Liver (tissue), 8 donors: ENCODE measurements at regions not wholly inside any gene's neighbourhood (a gene's known extent, or its start where the extent isn't known, plus 50 kb on each side); places are given as distances from the start of the nearest gene placed in this dataset.

Experiments
- DNase-seq: peaks from one replicate; pipeline ENCODE4 v3.0.0-alpha.2; 2017; ENCODE audit warnings: low spot score
- H3K27ac ChIP-seq, 2 donors: one replicate each; pipeline ENCODE4 v1.7.0; 2013; ENCODE audit warnings: inconsistent platforms in 2 of 2, low read length in 2 of 2, control low read depth in 1 of 2, low read depth in 1 of 2, mild to moderate bottlenecking in 1 of 2
- H3K27me3 ChIP-seq, 4 donors: one replicate each; pipeline versions ENCODE4 v1.6.1 to v1.7.0; 2013; ENCODE audit warnings: low read length in 3 of 4, inconsistent platforms in 1 of 4, mild to moderate bottlenecking in 1 of 4, moderate library complexity in 1 of 4; ENCODE audit not compliant: control insufficient read depth in 4 of 4, insufficient read depth in 4 of 4
- H3K36me3 ChIP-seq, 4 donors: one replicate each; pipeline versions ENCODE4 v1.6.1 to v1.7.0; 2013; ENCODE audit warnings: low read length in 3 of 4, mild to moderate bottlenecking in 3 of 4, low read depth in 1 of 4, moderate library complexity in 1 of 4; ENCODE audit not compliant: control insufficient read depth in 4 of 4, insufficient read depth in 3 of 4
- H3K4me1 ChIP-seq, 4 donors: one replicate each; pipeline versions ENCODE4 v1.6.1 to v1.7.0; 2013; ENCODE audit warnings: low read length in 3 of 4, mild to moderate bottlenecking in 3 of 4, moderate library complexity in 1 of 4; ENCODE audit not compliant: control insufficient read depth in 4 of 4, insufficient read depth in 4 of 4
- H3K4me3 ChIP-seq, 3 donors: one replicate each; pipeline versions ENCODE4 v1.6.1 to v1.7.0; 2013; ENCODE audit warnings: low read length in 3 of 3, control low read depth in 1 of 3, low read depth in 1 of 3, mild to moderate bottlenecking in 1 of 3
- H3K9ac ChIP-seq, 2 donors: one replicate each; pipeline ENCODE4 v1.7.0; 2013; ENCODE audit warnings: low read length in 2 of 2, mild to moderate bottlenecking in 2 of 2, moderate library complexity in 2 of 2, control low read depth in 1 of 2, low read depth in 1 of 2
- H3K9me3 ChIP-seq, 4 donors: one replicate each; pipeline versions ENCODE4 v1.6.1 to v1.7.0; 2013; ENCODE audit warnings: low read length in 3 of 4; ENCODE audit not compliant: control insufficient read depth in 4 of 4
- ATF3 ChIP-seq: IDR thresholded peaks from 2 replicates; pipeline ENCODE4 v1.6.1; 2016; ENCODE audit warnings: antibody characterized with exemption
- CTCF ChIP-seq: fragments of 150-350 bp; IDR thresholded peaks from 2 replicates; pipeline ENCODE4 v1.5.1; 2017; ENCODE audit warnings: improper control_type of control experiment, low read depth, low read length; ENCODE audit not compliant: missing input control
- FOXA1 ChIP-seq: IDR thresholded peaks from 2 replicates; pipeline ENCODE4 v1.6.1; 2016; ENCODE audit warnings: antibody characterized with exemption
- FOXA2 ChIP-seq: IDR thresholded peaks from 2 replicates; pipeline ENCODE4 v1.6.1; 2016; ENCODE audit warnings: antibody characterized with exemption
- GABPA ChIP-seq, 2 donors: IDR thresholded peaks in 1 of 2; conservative IDR thresholded peaks in 1 of 2; 2 replicates each; pipeline ENCODE4 v1.6.1; 2016; ENCODE audit warnings: antibody characterized with exemption in 2 of 2, mild to moderate bottlenecking in 1 of 2, moderate library complexity in 1 of 2
- HNF4A ChIP-seq, 2 donors: conservative IDR thresholded peaks; 2 replicates each; pipeline ENCODE4 v1.6.1; 2016; ENCODE audit warnings: antibody characterized with exemption in 2 of 2, mild to moderate bottlenecking in 2 of 2
- HNF4G ChIP-seq: IDR thresholded peaks from 2 replicates; pipeline ENCODE4 v1.6.1; 2016; ENCODE audit warnings: antibody characterized with exemption
- JUND ChIP-seq, 2 donors: IDR thresholded peaks; 2 replicates each; pipeline ENCODE4 v1.6.1; 2016; ENCODE audit warnings: antibody characterized with exemption in 2 of 2
- MAX ChIP-seq: IDR thresholded peaks from 2 replicates; pipeline ENCODE4 v1.6.1; 2016; ENCODE audit warnings: antibody characterized with exemption
- NR2F2 ChIP-seq: IDR thresholded peaks from 2 replicates; pipeline ENCODE4 v1.6.1; 2016; ENCODE audit warnings: antibody characterized with exemption
- RAD21 ChIP-seq, 2 donors: IDR thresholded peaks; 2 replicates each; pipeline ENCODE4 v1.6.1; 2016; ENCODE audit warnings: antibody characterized with exemption in 2 of 2, mild to moderate bottlenecking in 2 of 2
- REST ChIP-seq: IDR thresholded peaks from 2 replicates; pipeline ENCODE4 v1.6.1; 2016; ENCODE audit warnings: antibody characterized with exemption, mild to moderate bottlenecking
- RXRA ChIP-seq, 2 donors: IDR thresholded peaks; 2 replicates each; pipeline ENCODE4 v1.6.1; 2017 to 2018; ENCODE audit warnings: antibody characterized with exemption in 2 of 2, mild to moderate bottlenecking in 1 of 2
- SP1 ChIP-seq: IDR thresholded peaks from 2 replicates; pipeline ENCODE4 v1.6.1; 2018; ENCODE audit warnings: antibody characterized with exemption, mild to moderate bottlenecking
- TAF1 ChIP-seq: conservative IDR thresholded peaks from 2 replicates; pipeline ENCODE4 v1.6.1; 2016; ENCODE audit warnings: antibody characterized with exemption, mild to moderate bottlenecking
- YY1 ChIP-seq: IDR thresholded peaks from 2 replicates; pipeline ENCODE4 v1.6.1; 2016; ENCODE audit warnings: antibody characterized with exemption, mild to moderate bottlenecking
- ZBTB33 ChIP-seq: IDR thresholded peaks from 2 replicates; pipeline ENCODE4 v1.6.1; 2016; ENCODE audit warnings: antibody characterized with exemption
- WGBS: extraction: QIAGEN DNeasy Blood & Tissue Kit; methylation state at CpG from one replicate; pipeline ENCODE4 v1.1.7; 2013; 5-methylcytosine and 5-hydroxymethylcytosine counted together
- donor health status: healthy.
- donor health status: healthy.
- donor health status: healthy.
- donor health status: healthy.
- donor health status: healthy.

- peaks cover 0 to 4% (median 0%) of the 10 kb centered on the region in 4 donors for H3K9me3 ChIP-seq
- H3K27me3 ChIP-seq = no peaks in the 10 kb centered on the region
- WGBS = 96% methylated on average over 1 of the region's 1 CpG
- no peak for DNase-seq
- no peak overlapping the region for H3K27ac ChIP-seq
- H3K4me3 ChIP-seq = no peak overlapping the region
- no peaks in the 10 kb centered on the region for H3K36me3 ChIP-seq
- H3K9ac ChIP-seq = no peak overlapping the region
- H3K4me1 ChIP-seq = no peaks in the 10 kb centered on the region
- TF ChIP-seq GABPA (IDR thresholded peaks at IDR 0.05 in 1 of 2, conservative IDR thresholded peaks at IDR 0.05 in 1 of 2) (no peak), YY1 (no peak), ZBTB33 (no peak), RAD21 (IDR thresholded peaks at IDR 0.05) (no peak), ATF3 (no peak), RXRA (IDR thresholded peaks at IDR 0.05) (no peak), TAF1 (no peak), NR2F2 (no peak), SP1 (no peak), CTCF (no peak), FOXA1 (no peak), MAX (no peak), REST (no peak)
Observed at GRCh38 chr1:168447871-168448270, 95.9 kb downstream of the XCL2 start.

- TF ChIP-seq SP1 (no peak), ATF3 (no peak), FOXA2 (no peak), CTCF (no peak), RXRA (IDR thresholded peaks at IDR 0.05) (no peak), TAF1 (no peak), MAX (no peak), HNF4G (no peak), JUND (IDR thresholded peaks at IDR 0.05) (no peak), NR2F2 (no peak), HNF4A (conservative IDR thresholded peaks at IDR 0.05) (no peak), ZBTB33 (no peak), GABPA (IDR thresholded peaks at IDR 0.05 in 1 of 2, conservative IDR thresholded peaks at IDR 0.05 in 1 of 2) (no peak), FOXA1 (no peak), RAD21 (IDR thresholded peaks at IDR 0.05) (no peak)
- no peak overlapping the region for H3K9ac ChIP-seq
- H3K9me3 ChIP-seq = no peaks in the 10 kb centered on the region
- DNase-seq = no peak
- 93% methylated on average over 5 of the region's 5 CpGs for WGBS
- H3K4me3 ChIP-seq = no peak overlapping the region
- H3K36me3 ChIP-seq = no peaks in the 10 kb centered on the region
- no peak overlapping the region for H3K27ac ChIP-seq
- H3K4me1 ChIP-seq = no peaks in the 10 kb centered on the region
- H3K27me3 ChIP-seq = no peaks in the 10 kb centered on the region
Observed at GRCh38 chr1:168446081-168446480, 97.7 kb downstream of the XCL2 start.
